ENCODE measurements at regions not wholly inside any gene's neighbourhood (a gene's known extent, or its start where the extent isn't known, plus 50 kb on each side); places are given as distances from the start of the nearest gene placed in this dataset.

DNA sequence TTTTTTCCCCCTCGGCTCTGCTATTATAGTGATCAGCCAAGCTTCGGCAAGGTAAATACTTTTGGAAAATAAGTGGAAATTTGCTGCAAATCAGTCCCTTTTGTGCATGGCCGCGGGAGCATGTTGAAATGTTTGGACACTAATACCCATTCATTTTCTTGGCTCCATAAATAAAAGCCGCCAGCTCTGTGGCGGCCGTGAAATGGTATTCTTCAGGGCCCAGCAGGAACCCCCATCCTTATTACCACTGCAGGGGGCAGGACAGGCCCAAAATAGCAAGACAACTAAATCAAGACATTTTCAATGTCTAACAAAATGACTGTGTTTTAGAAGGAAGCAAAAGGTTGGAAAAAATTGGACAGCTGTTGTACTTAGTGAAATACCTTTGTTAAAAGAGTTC lies 362.3 kb downstream of the NR2F2 start:
- H3K79me2 ChIP-seq (ENCODE audit: insufficient read depth), result no peaks in the 10 kb centered on the region
- in situ Hi-C loops (cut with MboI), result no loop called here
- WGBS, 2 experiments (ENCODE audit: low coverage in 1 of 2, low lambda C conversion rate in 2 of 2, missing lambda C conversion rate in 2 of 2), result 31 to 47% methylated on average over 7 of the region's 7 CpGs
- no peaks in the 10 kb centered on the region for H3F3A ChIP-seq (ENCODE audit: insufficient read depth)
- H3K4me2 ChIP-seq (ENCODE audit: unreplicated experiment), result no peak overlapping the region
- no peaks in the 10 kb centered on the region for H3K4me1 ChIP-seq (ENCODE audit: insufficient read depth)
- no peaks in the 10 kb centered on the region for H3K9me3 ChIP-seq (ENCODE audit: low read depth)
- no peaks in the 10 kb centered on the region for H3K36me3 ChIP-seq (ENCODE audit: low read depth)
- no peaks in the 10 kb centered on the region for H3K9me2 ChIP-seq (ENCODE audit: insufficient read depth)
- H3K4me3 ChIP-seq, result no peak overlapping the region
- DNase-seq, result no peak
- TF ChIP-seq EZH2phosphoT487 (IDR thresholded peaks at IDR 0.05; ENCODE audit: insufficient read depth, low read depth) (no peak), EZH2 (IDR thresholded peaks at IDR 0.05; ENCODE audit: insufficient read depth, poor library complexity, severe bottlenecking) (no peak)
- no peak overlapping the region for H3K27ac ChIP-seq
- H3K27me3 ChIP-seq (replicated peaks; ENCODE audit: insufficient read depth), result no peaks in the 10 kb centered on the region
- no peaks in the 10 kb centered on the region for H4K20me1 ChIP-seq (ENCODE audit: insufficient read depth)
- H3K9ac ChIP-seq, result no peak overlapping the region
- no peak overlapping the region for H2AFZ ChIP-seq

DNA sequence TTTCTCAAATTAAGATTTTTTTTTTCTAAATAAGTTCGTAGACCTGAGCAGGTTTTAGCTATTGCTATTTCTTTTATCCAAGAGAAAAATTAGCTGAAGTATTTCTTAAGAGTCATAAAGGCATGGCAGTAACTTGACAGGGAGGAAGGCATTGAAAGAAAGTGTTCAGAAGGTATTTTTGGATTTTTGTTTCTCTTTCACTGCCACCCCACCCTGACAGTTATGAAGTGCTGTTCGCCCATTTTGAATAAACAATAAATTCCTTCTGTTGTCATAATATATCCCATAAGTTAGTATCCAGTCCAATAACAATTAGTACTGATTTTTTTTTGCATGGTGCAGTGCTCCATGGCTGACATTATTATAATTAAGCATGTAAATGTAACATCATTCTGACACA lies 363.0 kb downstream of the NR2F2 start:
- no peaks in the 10 kb centered on the region for H3K36me3 ChIP-seq (ENCODE audit: low read depth)
- no peaks in the 10 kb centered on the region for H3K27me3 ChIP-seq (replicated peaks; ENCODE audit: insufficient read depth)
- H3K4me3 ChIP-seq, result no peak overlapping the region
- no peak overlapping the region for H3K4me2 ChIP-seq (ENCODE audit: unreplicated experiment)
- in situ Hi-C loops (cut with MboI), result no loop called here
- no peak for DNase-seq
- H3K4me1 ChIP-seq (ENCODE audit: insufficient read depth), result no peaks in the 10 kb centered on the region
- no peaks in the 10 kb centered on the region for H3K79me2 ChIP-seq (ENCODE audit: insufficient read depth)
- no peak overlapping the region for H2AFZ ChIP-seq
- no peaks in the 10 kb centered on the region for H3F3A ChIP-seq (ENCODE audit: insufficient read depth)
- TF ChIP-seq EZH2phosphoT487 (IDR thresholded peaks at IDR 0.05; ENCODE audit: insufficient read depth, low read depth) (no peak), EZH2 (IDR thresholded peaks at IDR 0.05; ENCODE audit: insufficient read depth, poor library complexity, severe bottlenecking) (no peak)
- H3K9ac ChIP-seq, result no peak overlapping the region
- no peaks in the 10 kb centered on the region for H3K9me2 ChIP-seq (ENCODE audit: insufficient read depth)
- no peak overlapping the region for H3K27ac ChIP-seq
- H3K9me3 ChIP-seq (ENCODE audit: low read depth), result no peaks in the 10 kb centered on the region
- H4K20me1 ChIP-seq (ENCODE audit: insufficient read depth), result no peaks in the 10 kb centered on the region
- 14 to 18% methylated on average over 2 of the region's 2 CpGs for WGBS, 2 experiments (ENCODE audit: low coverage in 1 of 2, low lambda C conversion rate in 2 of 2, missing lambda C conversion rate in 2 of 2)

DNA sequence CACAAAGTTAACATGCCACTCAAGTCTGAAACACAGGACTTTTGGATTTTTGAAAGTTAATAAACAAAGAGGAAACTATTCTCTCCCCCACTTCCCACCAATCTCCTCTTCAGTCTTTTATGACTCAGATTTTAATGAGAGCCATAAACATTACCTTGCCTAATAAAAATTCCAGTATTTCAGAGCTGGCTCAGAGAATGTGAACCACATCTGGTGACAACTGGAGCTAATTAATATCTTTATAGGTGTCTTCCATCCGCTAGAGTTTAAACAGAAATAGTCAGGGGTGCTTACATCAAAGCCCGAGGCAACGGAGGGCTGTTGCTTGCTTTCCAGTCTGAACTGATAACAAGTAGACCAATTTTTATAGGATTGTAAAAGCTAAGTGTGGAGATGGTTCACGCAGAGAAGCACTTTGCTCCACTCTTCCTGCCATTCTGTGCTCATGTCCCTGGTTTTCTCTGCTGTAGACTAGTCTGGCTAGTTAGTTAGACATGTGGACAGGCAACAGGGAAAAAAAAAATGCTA lies 363.6 kb downstream of the NR2F2 start:
- Histone ChIP-seq H3K36me3 (ENCODE audit: low read depth) (no peaks in the 10 kb centered on the region), H4K20me1 (ENCODE audit: insufficient read depth) (no peaks in the 10 kb centered on the region), H3F3A (ENCODE audit: insufficient read depth) (no peaks in the 10 kb centered on the region), H3K4me2 (ENCODE audit: unreplicated experiment) (no peak overlapping the region), H3K27me3 (replicated peaks; ENCODE audit: insufficient read depth) (no peaks in the 10 kb centered on the region), H3K27ac (no peak overlapping the region), H3K4me3 (no peak overlapping the region), H3K9ac (no peak overlapping the region), H2AFZ (no peak overlapping the region), H3K9me3 (ENCODE audit: low read depth) (no peaks in the 10 kb centered on the region), H3K4me1 (ENCODE audit: insufficient read depth) (no peaks in the 10 kb centered on the region), H3K79me2 (ENCODE audit: insufficient read depth) (no peaks in the 10 kb centered on the region), H3K9me2 (ENCODE audit: insufficient read depth) (no peaks in the 10 kb centered on the region)
- DNase-seq, result no peak
- WGBS, 2 experiments (ENCODE audit: low coverage in 1 of 2, low lambda C conversion rate in 2 of 2, missing lambda C conversion rate in 2 of 2), result 1% methylated on average over 4 of the region's 4 CpGs
- in situ Hi-C loops (cut with MboI), result no loop called here
- TF ChIP-seq EZH2 (IDR thresholded peaks at IDR 0.05; ENCODE audit: insufficient read depth, poor library complexity, severe bottlenecking) (no peak), EZH2phosphoT487 (IDR thresholded peaks at IDR 0.05; ENCODE audit: insufficient read depth, low read depth) (no peak)

DNA sequence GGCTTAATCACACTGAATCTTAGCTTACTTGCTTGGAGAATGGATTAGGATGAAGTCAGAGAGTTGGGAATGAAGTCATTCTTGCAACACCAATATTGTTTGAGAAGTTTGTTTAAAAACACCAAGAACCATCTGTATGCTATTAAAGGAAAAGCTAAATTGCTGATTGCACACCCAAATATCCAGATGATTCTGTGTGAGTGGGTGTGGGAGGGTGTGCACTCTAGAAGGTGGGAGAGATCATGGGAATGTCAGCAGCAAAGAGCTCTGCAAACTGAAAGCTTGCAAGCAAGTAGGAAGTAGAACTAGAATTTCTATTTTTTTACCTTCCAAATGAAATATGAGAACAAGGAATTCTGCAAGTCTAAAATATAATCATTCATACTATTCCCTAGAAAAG lies 364.9 kb downstream of the NR2F2 start:
- Histone ChIP-seq H3K9me3 (ENCODE audit: low read depth) (no peaks in the 10 kb centered on the region), H3K36me3 (ENCODE audit: low read depth) (no peaks in the 10 kb centered on the region), H3K4me2 (ENCODE audit: unreplicated experiment) (no peak overlapping the region), H4K20me1 (ENCODE audit: insufficient read depth) (no peaks in the 10 kb centered on the region), H3K4me3 (no peak overlapping the region), H3F3A (ENCODE audit: insufficient read depth) (no peaks in the 10 kb centered on the region), H3K79me2 (ENCODE audit: insufficient read depth) (no peaks in the 10 kb centered on the region), H3K4me1 (ENCODE audit: insufficient read depth) (no peaks in the 10 kb centered on the region), H3K9ac (no peak overlapping the region), H2AFZ (no peak overlapping the region), H3K27ac (no peak overlapping the region), H3K27me3 (replicated peaks; ENCODE audit: insufficient read depth) (no peaks in the 10 kb centered on the region), H3K9me2 (ENCODE audit: insufficient read depth) (no peaks in the 10 kb centered on the region)
- TF ChIP-seq EZH2 (IDR thresholded peaks at IDR 0.05; ENCODE audit: insufficient read depth, poor library complexity, severe bottlenecking) (no peak), EZH2phosphoT487 (IDR thresholded peaks at IDR 0.05; ENCODE audit: insufficient read depth, low read depth) (no peak)
- DNase-seq, result no peak
- in situ Hi-C loops (cut with MboI), result no loop called here

DNA sequence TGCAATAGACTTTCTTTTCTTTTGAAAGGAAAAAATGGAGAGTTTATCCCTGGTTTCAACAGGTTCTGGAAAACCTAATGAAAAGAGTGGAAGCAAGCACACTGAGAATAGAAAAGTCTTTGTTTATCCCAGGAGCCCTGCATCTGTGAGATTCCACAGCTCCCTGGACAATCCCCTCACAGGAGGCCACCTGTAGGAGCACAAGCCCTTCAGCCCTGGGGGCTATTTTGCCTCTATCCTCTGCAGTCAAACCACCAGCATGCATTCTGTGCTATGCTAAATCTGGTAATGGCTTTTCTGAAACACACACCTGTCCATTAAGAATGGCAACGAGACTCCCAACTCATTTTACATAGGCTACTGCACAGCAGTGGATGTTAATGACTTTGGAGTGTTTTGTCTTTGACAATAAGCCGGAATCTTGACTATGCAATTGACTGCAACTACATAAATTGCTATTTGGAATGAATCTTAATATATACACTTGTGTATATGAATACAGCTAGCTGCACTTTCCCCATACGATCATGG lies 369.4 kb downstream of the NR2F2 start:
- TF ChIP-seq EZH2phosphoT487 (IDR thresholded peaks at IDR 0.05; ENCODE audit: insufficient read depth, low read depth), result no peak
- TF ChIP-seq EZH2 (IDR thresholded peaks at IDR 0.05; ENCODE audit: insufficient read depth, poor library complexity, severe bottlenecking), result no peak
- Histone ChIP-seq H3K4me1 (ENCODE audit: insufficient read depth) (no peaks in the 10 kb centered on the region), H3K36me3 (ENCODE audit: low read depth) (no peaks in the 10 kb centered on the region)

More for the DNA sequence above, 369.4 kb downstream of the NR2F2 start:
- 16 to 22% methylated on average over 3 of the region's 3 CpGs for WGBS, 2 experiments (ENCODE audit: low coverage in 1 of 2, low lambda C conversion rate in 2 of 2, missing lambda C conversion rate in 2 of 2)
- no peak overlapping the region for H3K9ac ChIP-seq
- H3K79me2 ChIP-seq (ENCODE audit: insufficient read depth), result no peaks in the 10 kb centered on the region
- no peak overlapping the region for H3K4me3 ChIP-seq
- in situ Hi-C loops (cut with MboI), result no loop called here
- no peaks in the 10 kb centered on the region for H3K9me3 ChIP-seq (ENCODE audit: low read depth)
- no peaks in the 10 kb centered on the region for H3K9me2 ChIP-seq (ENCODE audit: insufficient read depth)
- H2AFZ ChIP-seq, result no peak overlapping the region
- no peak overlapping the region for H3K27ac ChIP-seq
- no peaks in the 10 kb centered on the region for H3K27me3 ChIP-seq (replicated peaks; ENCODE audit: insufficient read depth)
- H3F3A ChIP-seq (ENCODE audit: insufficient read depth), result no peaks in the 10 kb centered on the region
- H3K4me2 ChIP-seq (ENCODE audit: unreplicated experiment), result no peak overlapping the region
- no peak for DNase-seq
- no peaks in the 10 kb centered on the region for H4K20me1 ChIP-seq (ENCODE audit: insufficient read depth)

Data from GM23248 (cell line).